ENCODE measurements at regions not wholly inside any gene's neighbourhood (a gene's known extent, or its start where the extent isn't known, plus 50 kb on each side); places are given as distances from the start of the nearest gene placed in this dataset.

DNA sequence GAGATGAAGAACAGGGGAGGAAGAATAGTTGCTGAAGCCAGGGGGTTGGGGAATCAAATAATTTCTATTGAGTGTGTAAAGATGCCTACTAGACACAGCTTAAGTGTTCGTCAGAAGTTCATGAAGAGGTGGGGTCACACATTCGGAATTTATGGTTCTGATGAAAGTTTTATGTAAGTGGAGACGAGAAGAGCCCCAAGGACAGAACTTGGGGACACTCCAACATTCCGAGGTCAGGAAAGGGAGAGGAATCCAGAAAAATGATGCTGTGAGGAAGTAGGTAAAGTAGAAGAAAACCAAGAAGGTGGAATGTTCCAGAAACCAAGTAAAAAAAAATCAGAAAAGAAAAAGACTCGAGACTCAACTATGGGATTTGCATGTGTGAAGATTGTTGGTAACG is 272.5 kb downstream of the SIPA1L2 start:
- no peaks in the 10 kb centered on the region for H3K36me3 ChIP-seq
- DNase-seq: no peak
- H3K4me1 ChIP-seq: no peaks in the 10 kb centered on the region
- H3K27me3 ChIP-seq: no peaks in the 10 kb centered on the region
- no peak overlapping the region for H3K4me3 ChIP-seq (ENCODE audit: low read depth, low read length)
- TF ChIP-seq, protein P1, sequence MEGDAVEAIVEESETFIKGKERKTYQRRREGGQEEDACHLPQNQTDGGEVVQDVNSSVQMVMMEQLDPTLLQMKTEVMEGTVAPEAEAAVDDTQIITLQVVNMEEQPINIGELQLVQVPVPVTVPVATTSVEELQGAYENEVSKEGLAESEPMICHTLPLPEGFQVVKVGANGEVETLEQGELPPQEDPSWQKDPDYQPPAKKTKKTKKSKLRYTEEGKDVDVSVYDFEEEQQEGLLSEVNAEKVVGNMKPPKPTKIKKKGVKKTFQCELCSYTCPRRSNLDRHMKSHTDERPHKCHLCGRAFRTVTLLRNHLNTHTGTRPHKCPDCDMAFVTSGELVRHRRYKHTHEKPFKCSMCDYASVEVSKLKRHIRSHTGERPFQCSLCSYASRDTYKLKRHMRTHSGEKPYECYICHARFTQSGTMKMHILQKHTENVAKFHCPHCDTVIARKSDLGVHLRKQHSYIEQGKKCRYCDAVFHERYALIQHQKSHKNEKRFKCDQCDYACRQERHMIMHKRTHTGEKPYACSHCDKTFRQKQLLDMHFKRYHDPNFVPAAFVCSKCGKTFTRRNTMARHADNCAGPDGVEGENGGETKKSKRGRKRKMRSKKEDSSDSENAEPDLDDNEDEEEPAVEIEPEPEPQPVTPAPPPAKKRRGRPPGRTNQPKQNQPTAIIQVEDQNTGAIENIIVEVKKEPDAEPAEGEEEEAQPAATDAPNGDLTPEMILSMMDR (IDR thresholded peaks at IDR 0.05; ENCODE audit: low read depth, low read length): no peak
- H3K9me3 ChIP-seq: no peaks in the 10 kb centered on the region; the same call in 1 of the 2 replicates

DNA sequence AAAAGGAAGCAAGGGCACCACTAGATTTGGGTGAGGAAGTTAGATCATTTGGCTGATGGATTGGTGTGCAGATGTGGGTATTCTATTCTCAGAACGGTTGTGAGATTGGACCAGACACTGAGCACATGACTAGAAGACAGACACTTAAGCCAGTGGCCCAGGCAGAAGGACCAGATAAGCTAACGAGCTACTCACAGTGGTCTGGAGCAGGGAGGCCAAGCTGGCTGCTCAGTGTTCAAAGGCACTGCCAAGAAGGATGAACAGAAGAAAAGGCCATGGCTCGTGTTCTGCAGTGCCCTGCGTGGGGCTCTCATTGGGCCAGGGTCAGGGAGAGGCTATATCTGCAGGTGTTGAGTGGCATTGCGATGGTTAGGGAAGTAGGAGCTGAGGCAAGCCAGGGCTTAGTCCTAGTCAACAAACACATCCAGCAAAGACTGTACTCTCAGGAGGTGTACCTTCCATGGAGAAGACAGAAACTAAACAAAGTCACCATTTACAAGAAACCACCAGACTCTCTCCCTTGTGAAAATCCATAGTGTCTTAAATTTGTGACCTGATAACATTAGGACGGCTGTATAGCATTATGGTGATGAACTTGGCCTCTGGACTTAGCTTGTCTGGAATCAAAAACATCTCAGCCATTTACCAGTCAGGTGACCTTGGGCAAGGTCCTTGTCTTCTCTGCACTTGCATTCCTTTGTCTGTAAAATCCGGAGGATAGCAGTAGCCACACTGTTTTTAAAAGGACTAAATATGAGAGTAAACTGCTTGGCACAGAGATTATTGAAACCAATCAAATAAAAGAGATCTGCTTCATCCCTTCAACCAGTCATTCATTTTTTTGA is 274.5 kb downstream of the SIPA1L2 start:
- peak; percentile 26 for DNase-seq
- no peaks in the 10 kb centered on the region for H3K27me3 ChIP-seq
- H3K36me3 ChIP-seq: no peaks in the 10 kb centered on the region
- TF ChIP-seq, protein P1 (IDR thresholded peaks at IDR 0.05; ENCODE audit: low read depth, low read length): no peak
- no peak overlapping the region for H3K4me3 ChIP-seq (ENCODE audit: low read depth, low read length)
- no peaks in the 10 kb centered on the region for H3K4me1 ChIP-seq
- no peaks in the 10 kb centered on the region; the same call in 1 of the 2 replicates for H3K9me3 ChIP-seq

DNA sequence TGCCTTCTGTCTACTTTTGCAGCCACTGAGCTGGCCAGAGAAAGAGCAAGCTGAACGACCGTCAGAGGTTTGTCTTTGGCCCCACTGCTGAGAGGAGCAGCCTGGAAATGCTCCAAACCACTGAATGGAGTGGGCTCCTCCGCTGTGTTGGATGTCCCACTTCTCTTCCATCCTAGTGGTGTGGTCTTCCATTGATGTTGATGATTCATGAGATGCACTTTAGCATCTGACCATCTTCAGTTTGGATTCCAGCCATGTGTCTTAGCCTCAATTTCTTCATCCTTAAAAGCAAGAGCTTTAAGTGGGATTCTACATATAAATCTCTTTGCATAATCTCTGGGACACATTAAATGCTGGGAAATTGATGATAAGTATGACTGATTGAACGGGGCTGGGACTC is 276.9 kb downstream of the SIPA1L2 start:
- no peak for DNase-seq
- H3K36me3 ChIP-seq: no peaks in the 10 kb centered on the region
- no peaks in the 10 kb centered on the region; the same call in 1 of the 2 replicates for H3K9me3 ChIP-seq
- TF ChIP-seq, protein P1 (IDR thresholded peaks at IDR 0.05; ENCODE audit: low read depth, low read length): no peak
- H3K27me3 ChIP-seq: no peaks in the 10 kb centered on the region
- no peak overlapping the region for H3K4me3 ChIP-seq (ENCODE audit: low read depth, low read length)
- H3K4me1 ChIP-seq: no peaks in the 10 kb centered on the region

DNA sequence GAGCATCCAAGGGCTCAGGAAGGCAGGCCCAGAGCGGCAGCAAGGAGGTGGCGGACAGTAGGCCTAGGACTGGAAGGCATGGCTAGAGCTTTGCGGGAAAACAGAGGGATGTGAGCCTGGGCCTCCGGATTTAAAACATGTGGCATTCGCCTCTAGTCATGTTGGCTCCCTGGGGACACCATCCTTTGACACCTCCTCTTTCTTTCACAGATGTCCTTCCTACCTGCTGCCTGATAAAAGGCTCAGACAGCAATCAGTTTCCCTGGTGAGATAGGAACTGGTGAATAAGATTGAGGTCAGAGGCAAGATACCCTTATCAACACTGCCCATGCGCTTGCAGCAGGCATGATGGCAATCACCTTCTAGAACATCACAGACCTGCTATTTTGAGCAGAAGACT is 277.6 kb downstream of the SIPA1L2 start:
- Histone ChIP-seq H3K9me3 (no peaks in the 10 kb centered on the region; the same call in 1 of the 2 replicates), H3K27me3 (no peaks in the 10 kb centered on the region), H3K36me3 (no peaks in the 10 kb centered on the region), H3K4me3 (ENCODE audit: low read depth, low read length) (no peak overlapping the region), H3K4me1 (no peaks in the 10 kb centered on the region)
- TF ChIP-seq, protein P1 (IDR thresholded peaks at IDR 0.05; ENCODE audit: low read depth, low read length): no peak
- DNase-seq: no peak

DNA sequence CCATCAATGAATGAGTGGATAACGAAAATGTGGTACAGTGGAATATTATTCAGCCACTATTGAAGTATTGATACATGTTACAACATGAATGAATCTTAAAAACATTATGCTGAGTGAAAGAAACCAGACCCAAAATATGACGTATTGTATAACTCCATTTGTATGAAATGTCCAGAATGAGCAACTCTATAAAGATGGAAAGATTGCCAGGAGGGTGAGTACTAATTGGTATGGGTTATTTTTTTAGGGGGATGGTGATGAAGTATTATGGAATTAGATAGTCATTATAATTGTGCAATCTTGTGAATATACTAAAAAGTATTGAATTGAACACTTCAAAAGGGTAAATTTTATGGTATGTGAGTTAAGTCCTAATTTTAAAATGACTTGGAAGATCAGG is 278.6 kb downstream of the SIPA1L2 start:
- H3K9me3 ChIP-seq: no peaks in the 10 kb centered on the region; the same call in 1 of the 2 replicates
- H3K4me3 ChIP-seq (ENCODE audit: low read depth, low read length): no peak overlapping the region
- H3K36me3 ChIP-seq: no peaks in the 10 kb centered on the region
- DNase-seq: no peak
- H3K27me3 ChIP-seq: no peaks in the 10 kb centered on the region
- TF ChIP-seq, protein P1 (IDR thresholded peaks at IDR 0.05; ENCODE audit: low read depth, low read length): no peak
- H3K4me1 ChIP-seq: no peaks in the 10 kb centered on the region

DNA sequence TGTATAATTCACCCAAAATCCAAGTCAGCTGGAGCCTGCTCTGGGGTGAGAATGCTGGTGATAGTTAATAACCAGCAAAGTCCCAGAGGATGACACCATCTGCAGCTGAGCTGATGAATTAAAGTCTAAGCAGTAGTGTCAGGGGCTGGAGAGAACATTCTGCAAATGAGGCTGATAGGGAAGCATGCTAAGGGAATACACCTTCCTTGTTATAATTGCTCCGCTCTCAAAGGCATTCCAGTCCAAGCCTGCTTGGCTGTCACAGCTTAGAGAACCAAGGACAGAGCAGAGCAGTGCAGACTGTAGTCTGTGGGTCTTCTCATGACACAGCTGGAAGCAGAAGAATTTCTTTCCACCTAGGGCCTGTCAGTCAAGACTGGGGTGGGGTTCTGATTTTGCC is 283.1 kb downstream of the SIPA1L2 start:
- H3K36me3 ChIP-seq: no peaks in the 10 kb centered on the region
- H3K4me3 ChIP-seq (ENCODE audit: low read depth, low read length): no peak overlapping the region
- H3K27me3 ChIP-seq: no peaks in the 10 kb centered on the region
- H3K9me3 ChIP-seq: no peaks in the 10 kb centered on the region
- H3K4me1 ChIP-seq: no peaks in the 10 kb centered on the region
- no peak for DNase-seq
- TF ChIP-seq, protein P1 (IDR thresholded peaks at IDR 0.05; ENCODE audit: low read depth, low read length): no peak
